ENCODE measurements at regions not wholly inside any gene's neighbourhood (a gene's known extent, or its start where the extent isn't known, plus 50 kb on each side); places are given as distances from the start of the nearest gene placed in this dataset.

DNA sequence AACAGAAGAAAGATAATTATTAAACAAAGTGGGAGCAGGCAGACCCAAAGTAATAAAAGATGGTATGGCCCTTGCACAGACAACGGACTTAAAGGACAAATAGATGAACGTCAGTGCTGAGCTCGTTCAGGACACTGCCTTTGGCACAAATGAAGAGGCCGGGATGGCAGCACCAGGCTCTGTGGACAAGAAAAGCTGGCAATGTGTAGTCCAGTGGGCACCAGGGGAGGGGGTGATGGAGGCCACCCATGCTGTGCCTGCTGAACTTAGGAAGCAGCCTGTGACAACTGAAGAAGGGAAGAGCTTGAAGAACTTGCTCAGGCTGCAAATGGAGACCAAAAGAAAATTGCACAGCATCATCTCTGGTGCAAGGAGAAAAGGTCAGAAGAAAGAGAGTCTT is 131.0 kb downstream of the ANKRD60 start:
- H3K27me3 ChIP-seq, result no peaks in the 10 kb centered on the region
- no peaks in the 10 kb centered on the region for H3K9me3 ChIP-seq
- DNase-seq, result no peak
- no peaks in the 10 kb centered on the region for H3K4me1 ChIP-seq
- no peaks in the 10 kb centered on the region for H3K36me3 ChIP-seq
- H3K27ac ChIP-seq, result no peak overlapping the region
- TF ChIP-seq, protein P1, sequence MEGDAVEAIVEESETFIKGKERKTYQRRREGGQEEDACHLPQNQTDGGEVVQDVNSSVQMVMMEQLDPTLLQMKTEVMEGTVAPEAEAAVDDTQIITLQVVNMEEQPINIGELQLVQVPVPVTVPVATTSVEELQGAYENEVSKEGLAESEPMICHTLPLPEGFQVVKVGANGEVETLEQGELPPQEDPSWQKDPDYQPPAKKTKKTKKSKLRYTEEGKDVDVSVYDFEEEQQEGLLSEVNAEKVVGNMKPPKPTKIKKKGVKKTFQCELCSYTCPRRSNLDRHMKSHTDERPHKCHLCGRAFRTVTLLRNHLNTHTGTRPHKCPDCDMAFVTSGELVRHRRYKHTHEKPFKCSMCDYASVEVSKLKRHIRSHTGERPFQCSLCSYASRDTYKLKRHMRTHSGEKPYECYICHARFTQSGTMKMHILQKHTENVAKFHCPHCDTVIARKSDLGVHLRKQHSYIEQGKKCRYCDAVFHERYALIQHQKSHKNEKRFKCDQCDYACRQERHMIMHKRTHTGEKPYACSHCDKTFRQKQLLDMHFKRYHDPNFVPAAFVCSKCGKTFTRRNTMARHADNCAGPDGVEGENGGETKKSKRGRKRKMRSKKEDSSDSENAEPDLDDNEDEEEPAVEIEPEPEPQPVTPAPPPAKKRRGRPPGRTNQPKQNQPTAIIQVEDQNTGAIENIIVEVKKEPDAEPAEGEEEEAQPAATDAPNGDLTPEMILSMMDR (IDR thresholded peaks at IDR 0.05), result no peak
- no peak for TF ChIP-seq POLR2A (IDR thresholded peaks at IDR 0.05)
- intact Hi-C loops (cut with DNase I), result no loop called here
- H3K4me3 ChIP-seq (replicated peaks in 1 of 3), result no peak overlapping the region
- WGBS, 2 donors, result 85 to 91% methylated on average over 4 of the region's 4 CpGs

DNA sequence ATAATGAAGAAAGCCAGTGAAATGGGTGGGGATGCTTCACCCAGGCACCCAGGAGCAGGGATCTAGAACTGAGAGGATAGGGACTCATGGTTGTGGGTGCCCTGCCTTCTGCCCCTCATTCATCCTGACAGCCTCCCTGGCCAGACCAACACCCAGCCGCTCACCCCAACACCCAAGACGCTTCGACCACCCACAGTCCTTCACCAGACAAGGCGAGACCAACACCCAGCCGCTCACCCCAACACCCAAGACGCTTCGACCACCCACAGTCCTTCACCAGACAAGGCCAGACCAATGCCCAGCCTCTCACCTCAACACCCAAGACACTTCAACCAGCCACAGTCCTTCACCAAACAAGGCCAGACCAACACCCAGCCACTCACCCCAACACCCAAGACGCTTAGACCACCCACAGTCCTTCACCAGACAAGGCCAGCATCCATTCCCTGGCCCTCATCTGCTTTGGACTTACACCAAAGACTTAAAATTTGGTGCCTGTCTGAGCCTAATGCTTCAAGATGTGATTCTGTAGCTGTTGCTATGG is 131.5 kb downstream of the ANKRD60 start:
- no peaks in the 10 kb centered on the region for H3K27me3 ChIP-seq
- H3K4me1 ChIP-seq, result no peaks in the 10 kb centered on the region
- TF ChIP-seq, protein P1 (IDR thresholded peaks at IDR 0.05), result no peak
- no peak for TF ChIP-seq POLR2A (IDR thresholded peaks at IDR 0.05)
- H3K36me3 ChIP-seq, result no peaks in the 10 kb centered on the region
- no peak overlapping the region for H3K27ac ChIP-seq
- no peak for DNase-seq
- no peak overlapping the region for H3K4me3 ChIP-seq (replicated peaks in 1 of 3)
- H3K9me3 ChIP-seq, result no peaks in the 10 kb centered on the region
- WGBS, 2 donors, result 59 to 80% methylated on average over 8 of the region's 8 CpGs
- intact Hi-C loops (cut with DNase I), result no loop called here

DNA sequence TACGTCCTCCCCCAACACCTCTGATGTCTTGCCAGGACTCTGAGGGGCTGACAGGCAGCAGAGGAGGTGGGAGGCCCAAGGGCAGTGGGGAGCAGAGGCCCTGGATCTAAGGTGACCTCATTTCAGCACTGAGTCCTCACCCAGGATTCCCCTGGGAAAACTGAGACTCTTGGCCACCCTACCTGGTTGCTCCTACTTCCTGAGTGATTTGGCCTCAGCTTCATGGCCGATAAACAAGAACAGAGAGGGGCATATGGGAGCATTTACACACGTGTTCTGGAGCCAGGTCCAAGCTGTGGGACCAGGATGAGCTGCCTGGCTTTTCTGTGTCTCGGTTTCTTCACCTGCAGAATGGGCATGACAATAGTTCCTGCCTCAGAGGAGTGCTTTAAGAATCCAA is 133.8 kb downstream of the ANKRD60 start:
- H3K9me3 ChIP-seq, result no peaks in the 10 kb centered on the region
- no peak for DNase-seq
- no peaks in the 10 kb centered on the region for H3K36me3 ChIP-seq
- H3K4me1 ChIP-seq, result no peaks in the 10 kb centered on the region
- no peaks in the 10 kb centered on the region for H3K27me3 ChIP-seq
- 60 to 76% methylated on average over 4 of the region's 4 CpGs for WGBS, 2 donors
- intact Hi-C loops (cut with DNase I), result no loop called here
- no peak overlapping the region for H3K4me3 ChIP-seq (replicated peaks in 1 of 3)
- H3K27ac ChIP-seq, result no peak overlapping the region
- TF ChIP-seq, protein P1 (IDR thresholded peaks at IDR 0.05), result no peak
- no peak for TF ChIP-seq POLR2A (IDR thresholded peaks at IDR 0.05)

DNA sequence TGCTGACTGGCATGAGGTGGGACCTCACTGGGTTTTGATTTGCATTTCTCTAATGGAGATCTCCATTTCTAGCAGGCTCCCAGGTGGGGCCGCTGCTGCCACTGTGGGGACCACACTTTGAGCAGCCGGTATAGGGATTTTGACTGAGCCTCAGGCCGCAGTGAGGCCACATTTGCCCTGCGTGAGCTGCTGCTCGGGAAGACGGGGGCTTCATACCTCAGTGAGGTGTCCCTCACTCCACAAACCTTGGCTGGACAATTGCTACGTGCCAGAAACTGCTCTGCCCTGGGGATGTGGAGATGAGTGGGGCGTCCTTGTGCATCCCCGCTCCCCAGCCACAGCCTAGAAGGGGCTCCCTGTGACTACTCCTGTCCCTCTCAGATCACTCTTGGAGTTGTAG is 134.3 kb downstream of the ANKRD60 start:
- Histone ChIP-seq H3K27ac (no peak overlapping the region), H3K36me3 (no peaks in the 10 kb centered on the region), H3K4me1 (no peaks in the 10 kb centered on the region), H3K4me3 (replicated peaks in 1 of 3) (no peak overlapping the region), H3K27me3 (no peaks in the 10 kb centered on the region), H3K9me3 (no peaks in the 10 kb centered on the region)
- 81 to 89% methylated on average over 5 to 9 of the region's 9 CpGs for WGBS, 2 donors
- DNase-seq, result no peak
- intact Hi-C loops (cut with DNase I), result no loop called here
- TF ChIP-seq POLR2A (IDR thresholded peaks at IDR 0.05), result no peak
- TF ChIP-seq, protein P1 (IDR thresholded peaks at IDR 0.05), result no peak

- no peaks in the 10 kb centered on the region for H3K36me3 ChIP-seq
- no peaks in the 10 kb centered on the region for H3K27me3 ChIP-seq
- intact Hi-C loops (cut with DNase I), result no loop called here
- H3K9me3 ChIP-seq, result no peaks in the 10 kb centered on the region
- no peak overlapping the region for H3K27ac ChIP-seq
- no peaks in the 10 kb centered on the region for H3K4me1 ChIP-seq
- no peak overlapping the region for H3K4me3 ChIP-seq (replicated peaks in 1 of 3)
- WGBS, 2 donors, result 82 to 87% methylated on average over 11 of the region's 11 CpGs
- no peak for DNase-seq
- TF ChIP-seq, protein P1 (IDR thresholded peaks at IDR 0.05), result no peak
- TF ChIP-seq POLR2A (IDR thresholded peaks at IDR 0.05), result no peak
Observed at GRCh38 chr20:58092871-58093270, 135.6 kb downstream of the ANKRD60 start.
